HCT116 (cell line): ENCODE measurements at regions not wholly inside any gene's neighbourhood (a gene's known extent, or its start where the extent isn't known, plus 50 kb on each side); places are given as distances from the start of the nearest gene placed in this dataset.
"Not testable (repeated sequence)": the region's sequence is repeated elsewhere in the genome, so short reads cannot be mapped to it uniquely, and the experiment has no call there.

Experiments used
- ATAC-seq: fragments of 200-7000 bp; cut with Tn5 transposase; 2 replicates; pipeline ENCODE4 v1.9.1; 2020; ENCODE audit warnings: mild to moderate bottlenecking, moderate library complexity
- BruUV-seq: library from RNA; stranded (reverse); fragments of 400-500 nt; replicated peaks from 2 replicates; lab custom pipeline; 2021; lab: Mats Ljungman, UMichigan
- CTCF ChIA-PET: fragments of 300-600 bp; sonication (Branson Sonifier 250); formaldehyde crosslinking; loops from one replicate; lab custom pipeline; 2021; ENCODE audit warnings: antibody characterized with exemption; lab: Charles Lee
- POLR2A ChIA-PET: fragments of 300-600, 350-600 bp; sonication (Branson Sonifier 250); formaldehyde crosslinking; loops from one replicate; lab custom pipeline; 2021; ENCODE audit warnings: antibody characterized with exemption; lab: Charles Lee
- RAD21 ChIA-PET, 2 experiments: fragments of 300-600 bp; sonication (Branson Sonifier 250); formaldehyde crosslinking; loops; one replicate each; lab custom pipeline; 2023; ENCODE audit warnings: low total read pairs in 2 of 2; ENCODE audit not compliant: uncharacterized antibody in 2 of 2, unreplicated experiment in 2 of 2, low non-redundant PET in 1 of 2; lab: Charles Lee
- DNase-seq: peaks from one replicate; pipeline ENCODE4 v3.0.0-alpha.2; 2010; ENCODE audit warnings: low read depth, low spot score
- H2AFZ ChIP-seq: fragments of 200-600 bp; shearing (Covaris generic), sonication (generic); 2 replicates; pipeline ENCODE4 v1.6.1; 2017; ENCODE audit warnings: low read depth, mixed run types, mixed read lengths, antibody characterized with exemption, low read length; ENCODE audit not compliant: poor library complexity, severe bottlenecking
- H3K27ac ChIP-seq: 2 replicates; pipeline ENCODE4 v1.5.1; 2012; ENCODE audit warnings: low read depth, low read length
- H3K27me3 ChIP-seq: fragments of 200-600 bp; sonication (generic); 2 replicates; pipeline ENCODE4 v1.6.1; 2016; ENCODE audit warnings: mixed run types, low read length, mixed read lengths; ENCODE audit not compliant: insufficient read depth
- H3K36me3 ChIP-seq, 2 experiments: fragments of 200-500 bp in 1 of 2; fragments of 200-600 bp in 1 of 2; sonication (Bioruptor generic) in 1 of 2; sonication (generic) in 1 of 2; 2 replicates each; pipeline versions ENCODE4 v1.5.1 to v1.6.1; 2014 to 2016; ENCODE audit warnings: low read length in 2 of 2, inconsistent platforms in 1 of 2, mixed read lengths in 1 of 2, mixed run types in 1 of 2; ENCODE audit not compliant: insufficient read depth in 2 of 2, control insufficient read depth in 1 of 2
- H3K4me1 ChIP-seq, 2 experiments: fragments of 200-600 bp in 1 of 2; sonication (generic) in 1 of 2; 2 replicates each; pipeline versions ENCODE4 v1.5.1 to v1.6.1; 2012 to 2017; ENCODE audit warnings: low read length in 2 of 2, inconsistent platforms in 1 of 2, mild to moderate bottlenecking in 1 of 2, mixed read lengths in 1 of 2, mixed run types in 1 of 2, moderate library complexity in 1 of 2; ENCODE audit not compliant: insufficient read depth in 2 of 2, control insufficient read depth in 1 of 2
- H3K4me2 ChIP-seq: fragments of 200-600 bp; sonication (generic); 2 replicates; pipeline ENCODE4 v1.6.1; 2017; ENCODE audit warnings: mixed run types, low read length, mixed read lengths
- H3K4me3 ChIP-seq, 2 experiments: fragments of 200-600 bp in 1 of 2; sonication (generic) in 1 of 2; replicated peaks in 1 of 2; 2 replicates each; pipeline ENCODE4 v1.5.1; 2011 to 2016; ENCODE audit warnings: low read length in 2 of 2, control low read depth in 1 of 2, low read depth in 1 of 2, mild to moderate bottlenecking in 1 of 2, mixed read lengths in 1 of 2, mixed run types in 1 of 2
- H3K79me2 ChIP-seq: fragments of 200-600 bp; sonication (generic); 2 replicates; pipeline ENCODE4 v1.6.1; 2017; ENCODE audit warnings: mild to moderate bottlenecking, mixed run types, low read length, moderate library complexity, mixed read lengths; ENCODE audit not compliant: insufficient read depth
- H3K9ac ChIP-seq: fragments of 200-600 bp; sonication (generic); 2 replicates; pipeline ENCODE4 v1.6.1; 2016; ENCODE audit warnings: low read length, mixed read lengths
- H3K9me2 ChIP-seq: fragments of 200-600 bp; sonication (generic), shearing (Covaris generic); 2 replicates; pipeline ENCODE4 v1.6.1; 2017; ENCODE audit warnings: mixed run types, mild to moderate bottlenecking, moderate library complexity; ENCODE audit not compliant: insufficient read depth
- H3K9me3 ChIP-seq, 2 experiments: fragments of 200-500 bp in 1 of 2; fragments of 200-600 bp in 1 of 2; sonication (Bioruptor generic) in 1 of 2; sonication (generic) in 1 of 2; 2 replicates each; pipeline ENCODE4 v1.6.1; 2014 to 2017; ENCODE audit warnings: low read length in 2 of 2, mixed read lengths in 2 of 2, inconsistent platforms in 1 of 2, low read depth in 1 of 2, mild to moderate bottlenecking in 1 of 2, mixed run types in 1 of 2, moderate library complexity in 1 of 2; ENCODE audit not compliant: control insufficient read depth in 1 of 2, insufficient read depth in 1 of 2
- H4K20me1 ChIP-seq: fragments of 200-600 bp; sonication (generic), shearing (Covaris generic); 2 replicates; pipeline ENCODE4 v1.6.1; 2017; ENCODE audit warnings: mixed run types, mild to moderate bottlenecking, moderate library complexity; ENCODE audit not compliant: insufficient read depth
- CBX3 ChIP-seq: IDR thresholded peaks from 2 replicates; pipeline ENCODE4 v1.6.1; 2012; ENCODE audit warnings: low read depth
- CEBPB ChIP-seq: IDR thresholded peaks from 2 replicates; pipeline ENCODE4 v1.6.1; 2012; ENCODE audit warnings: low read depth
- EGR1 ChIP-seq: IDR thresholded peaks from 2 replicates; pipeline ENCODE4 v1.6.1; 2012; ENCODE audit warnings: low read depth
- ELF1 ChIP-seq: IDR thresholded peaks from 2 replicates; pipeline ENCODE4 v1.6.1; 2012; ENCODE audit warnings: low read depth, borderline replicate concordance
- EZH2 ChIP-seq: fragments of 200-600 bp; sonication (generic); IDR thresholded peaks from 2 replicates; pipeline ENCODE4 v1.6.1; 2017; ENCODE audit warnings: antibody characterized with exemption, mixed run types
- EZH2phosphoT487 ChIP-seq: fragments of 200-600 bp; IDR thresholded peaks from 2 replicates; pipeline ENCODE4 v1.6.1; 2018; ENCODE audit warnings: antibody characterized with exemption, borderline replicate concordance
- FOSL1 ChIP-seq: IDR thresholded peaks from 2 replicates; pipeline ENCODE4 v1.6.1; 2012; ENCODE audit warnings: low read depth
- JUND ChIP-seq: IDR thresholded peaks from 2 replicates; pipeline ENCODE4 v1.6.1; 2012
- POLR2A ChIP-seq: IDR thresholded peaks from 2 replicates; pipeline ENCODE4 v1.7.0; 2011; ENCODE audit warnings: borderline replicate concordance; ENCODE audit not compliant: insufficient read depth, insufficient read length; ENCODE audit errors: extremely low read depth
- RAD21 ChIP-seq: IDR thresholded peaks from 2 replicates; pipeline ENCODE4 v1.6.1; 2012; ENCODE audit warnings: low read depth, mild to moderate bottlenecking
- SIN3A ChIP-seq: IDR thresholded peaks from 2 replicates; pipeline ENCODE4 v1.6.1; 2012; ENCODE audit warnings: low read depth
- ZFX ChIP-seq: fragments of 450-650 bp; IDR thresholded peaks from 2 replicates; pipeline ENCODE4 v1.6.1; 2017
- intact Hi-C: fragments of 100-400 bp; cut with micrococcal nuclease; formaldehyde crosslinking; loops from 2 replicates; pipeline ENCODE4 v1.10.0; 2022
- TF ChIP-seq, protein P1 (sequence below): IDR thresholded peaks from 2 replicates; pipeline ENCODE4 v1.6.1; 2012; ENCODE audit warnings: low read depth
- TF ChIP-seq, protein P2 (sequence below), 3 experiments: fragments of 200-600 bp in 1 of 3; sonication (generic) in 1 of 3; IDR thresholded peaks in 2 of 3; conservative IDR thresholded peaks in 1 of 3; 2 replicates each; pipeline ENCODE4 v1.5.1; 2012 to 2017; ENCODE audit warnings: low read depth in 2 of 3, low read length in 2 of 3, antibody characterized with exemption in 1 of 3, borderline replicate concordance in 1 of 3, control low read depth in 1 of 3, mild to moderate bottlenecking in 1 of 3, mixed read lengths in 1 of 3, mixed run types in 1 of 3, moderate library complexity in 1 of 3; ENCODE audit not compliant: insufficient read depth in 1 of 3

DNA sequence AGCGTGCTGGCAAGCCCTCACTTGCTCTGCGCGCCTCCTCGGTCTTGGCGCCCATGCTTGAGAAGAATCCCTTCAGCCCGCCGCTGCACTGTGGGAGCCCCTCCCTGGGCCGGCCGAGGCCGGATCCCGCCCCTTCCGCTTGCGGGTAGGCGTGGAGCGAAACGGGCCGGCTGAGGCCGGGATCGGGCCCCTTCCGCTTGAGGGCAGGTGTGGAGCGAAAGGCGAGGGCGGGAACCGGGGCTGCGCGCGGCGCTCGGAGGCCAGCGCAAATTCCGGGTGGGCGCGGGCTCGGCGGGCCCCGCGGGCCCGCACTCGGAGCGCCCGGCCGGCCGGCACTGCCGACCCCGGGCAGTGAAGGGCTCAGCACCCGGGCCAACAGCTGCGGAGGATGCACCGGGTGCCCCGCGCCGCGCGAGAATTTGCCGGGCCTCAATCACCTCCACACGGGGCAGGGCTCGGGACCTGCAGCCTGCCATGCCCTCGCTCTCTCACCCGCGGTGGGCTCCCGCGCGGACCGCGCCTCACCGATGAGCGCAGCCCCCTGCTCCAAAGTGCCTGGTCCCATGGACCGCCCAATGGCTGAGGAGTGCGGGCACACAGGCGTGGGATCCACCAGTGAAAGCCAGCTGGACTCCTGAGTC lies 58.1 kb upstream of the GBA3 start:
- H3K4me2 ChIP-seq: no peak overlapping the region
- DNase-seq (no peak), ATAC-seq (no peak)
- RAD21 ChIA-PET: no interaction called here
- CTCF ChIA-PET: no interaction called here
- no peaks in the 10 kb centered on the region; a peak in 1 of 4 replicates for H3K9me3 ChIP-seq
- H3K27ac ChIP-seq: no peak overlapping the region
- no peaks in the 10 kb centered on the region for H3K79me2 ChIP-seq
- no peaks in the 10 kb centered on the region for H3K4me1 ChIP-seq
- no peak overlapping the region for H3K4me3 ChIP-seq
- intact Hi-C loops: no loop called here
- POLR2A ChIA-PET: no interaction called here
- no peaks in the 10 kb centered on the region for H3K36me3 ChIP-seq
- no peak overlapping the region for H2AFZ ChIP-seq
- no peaks in the 10 kb centered on the region for H3K9me2 ChIP-seq
- TF ChIP-seq, protein P1, sequence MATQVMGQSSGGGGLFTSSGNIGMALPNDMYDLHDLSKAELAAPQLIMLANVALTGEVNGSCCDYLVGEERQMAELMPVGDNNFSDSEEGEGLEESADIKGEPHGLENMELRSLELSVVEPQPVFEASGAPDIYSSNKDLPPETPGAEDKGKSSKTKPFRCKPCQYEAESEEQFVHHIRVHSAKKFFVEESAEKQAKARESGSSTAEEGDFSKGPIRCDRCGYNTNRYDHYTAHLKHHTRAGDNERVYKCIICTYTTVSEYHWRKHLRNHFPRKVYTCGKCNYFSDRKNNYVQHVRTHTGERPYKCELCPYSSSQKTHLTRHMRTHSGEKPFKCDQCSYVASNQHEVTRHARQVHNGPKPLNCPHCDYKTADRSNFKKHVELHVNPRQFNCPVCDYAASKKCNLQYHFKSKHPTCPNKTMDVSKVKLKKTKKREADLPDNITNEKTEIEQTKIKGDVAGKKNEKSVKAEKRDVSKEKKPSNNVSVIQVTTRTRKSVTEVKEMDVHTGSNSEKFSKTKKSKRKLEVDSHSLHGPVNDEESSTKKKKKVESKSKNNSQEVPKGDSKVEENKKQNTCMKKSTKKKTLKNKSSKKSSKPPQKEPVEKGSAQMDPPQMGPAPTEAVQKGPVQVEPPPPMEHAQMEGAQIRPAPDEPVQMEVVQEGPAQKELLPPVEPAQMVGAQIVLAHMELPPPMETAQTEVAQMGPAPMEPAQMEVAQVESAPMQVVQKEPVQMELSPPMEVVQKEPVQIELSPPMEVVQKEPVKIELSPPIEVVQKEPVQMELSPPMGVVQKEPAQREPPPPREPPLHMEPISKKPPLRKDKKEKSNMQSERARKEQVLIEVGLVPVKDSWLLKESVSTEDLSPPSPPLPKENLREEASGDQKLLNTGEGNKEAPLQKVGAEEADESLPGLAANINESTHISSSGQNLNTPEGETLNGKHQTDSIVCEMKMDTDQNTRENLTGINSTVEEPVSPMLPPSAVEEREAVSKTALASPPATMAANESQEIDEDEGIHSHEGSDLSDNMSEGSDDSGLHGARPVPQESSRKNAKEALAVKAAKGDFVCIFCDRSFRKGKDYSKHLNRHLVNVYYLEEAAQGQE: no peak
- TF ChIP-seq CBX3: no peak
- no peak for TF ChIP-seq ELF1
- no peak for TF ChIP-seq EGR1
- TF ChIP-seq ZFX: no peak
- TF ChIP-seq EZH2: no peak
- no peak for TF ChIP-seq CEBPB
- no peak for TF ChIP-seq POLR2A
- TF ChIP-seq SIN3A: no peak
- no peak for TF ChIP-seq RAD21
- TF ChIP-seq JUND: no peak
- TF ChIP-seq, protein P2, sequence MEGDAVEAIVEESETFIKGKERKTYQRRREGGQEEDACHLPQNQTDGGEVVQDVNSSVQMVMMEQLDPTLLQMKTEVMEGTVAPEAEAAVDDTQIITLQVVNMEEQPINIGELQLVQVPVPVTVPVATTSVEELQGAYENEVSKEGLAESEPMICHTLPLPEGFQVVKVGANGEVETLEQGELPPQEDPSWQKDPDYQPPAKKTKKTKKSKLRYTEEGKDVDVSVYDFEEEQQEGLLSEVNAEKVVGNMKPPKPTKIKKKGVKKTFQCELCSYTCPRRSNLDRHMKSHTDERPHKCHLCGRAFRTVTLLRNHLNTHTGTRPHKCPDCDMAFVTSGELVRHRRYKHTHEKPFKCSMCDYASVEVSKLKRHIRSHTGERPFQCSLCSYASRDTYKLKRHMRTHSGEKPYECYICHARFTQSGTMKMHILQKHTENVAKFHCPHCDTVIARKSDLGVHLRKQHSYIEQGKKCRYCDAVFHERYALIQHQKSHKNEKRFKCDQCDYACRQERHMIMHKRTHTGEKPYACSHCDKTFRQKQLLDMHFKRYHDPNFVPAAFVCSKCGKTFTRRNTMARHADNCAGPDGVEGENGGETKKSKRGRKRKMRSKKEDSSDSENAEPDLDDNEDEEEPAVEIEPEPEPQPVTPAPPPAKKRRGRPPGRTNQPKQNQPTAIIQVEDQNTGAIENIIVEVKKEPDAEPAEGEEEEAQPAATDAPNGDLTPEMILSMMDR (IDR thresholded peaks at IDR 0.05 in 2 of 3, conservative IDR thresholded peaks at IDR 0.05 in 1 of 3; ENCODE audit: borderline replicate concordance in 1 of 3, insufficient read depth in 1 of 3, low read depth in 2 of 3, low read length in 2 of 3): no peak
- TF ChIP-seq FOSL1: no peak
- TF ChIP-seq EZH2phosphoT487: no peak
- TF ChIP-seq, all 23 proteins: peak for 0
- Histone ChIP-seq H3K27me3 (no peaks in the 10 kb centered on the region), H3K9ac (no peak overlapping the region), H4K20me1 (no peaks in the 10 kb centered on the region)
- no TSS peak for BruUV-seq

DNA sequence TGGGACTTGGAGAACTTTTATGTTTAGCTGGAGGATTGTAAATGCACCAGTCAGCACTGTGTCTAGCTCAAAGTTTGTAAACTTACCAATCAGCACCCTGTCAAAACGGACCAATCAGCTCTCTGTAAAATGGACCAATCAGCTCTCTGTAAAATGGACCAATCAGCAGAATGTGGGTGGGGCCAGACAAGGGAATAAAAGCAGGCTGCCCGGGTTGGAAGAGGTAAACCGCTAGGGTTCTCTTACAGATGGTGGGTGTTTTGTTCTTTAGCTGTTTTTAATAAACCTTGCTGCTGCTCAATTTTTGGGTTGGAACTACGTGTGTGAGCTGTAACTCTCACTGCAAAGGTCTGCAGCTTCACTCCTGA lies 57.6 kb upstream of the GBA3 start:
- H3K4me1 ChIP-seq, intact Hi-C loops, H3K79me2 ChIP-seq, H2AFZ ChIP-seq, POLR2A ChIA-PET, BruUV-seq, H3K27ac ChIP-seq, H3K4me2 ChIP-seq, H3K36me3 ChIP-seq, H3K4me3 ChIP-seq, H3K27me3 ChIP-seq, ATAC-seq, RAD21 ChIA-PET, CTCF ChIA-PET, H4K20me1 ChIP-seq, DNase-seq, H3K9me2 ChIP-seq, H3K9ac ChIP-seq, H3K9me3 ChIP-seq: not testable (repeated sequence)
